GM12878 (cell line): ENCODE measurements at regions not wholly inside any gene's neighbourhood (a gene's known extent, or its start where the extent isn't known, plus 50 kb on each side); places are given as distances from the start of the nearest gene placed in this dataset.

Experiments used
- CTCF ChIP-seq, 3 experiments: IDR thresholded peaks in 2 of 3; conservative IDR thresholded peaks in 1 of 3; 2 replicates each; pipeline ENCODE4 v1.5.1; 2011; ENCODE audit warnings: low read depth in 3 of 3, low read length in 3 of 3, mild to moderate bottlenecking in 3 of 3, control low read depth in 2 of 3, moderate library complexity in 2 of 3, inconsistent platforms in 1 of 3, mixed read lengths in 1 of 3; ENCODE audit not compliant: control insufficient read depth in 2 of 3, insufficient read depth in 1 of 3; ENCODE audit errors: extremely low read depth in 1 of 3
- DPF2 ChIP-seq: fragments of 450-650 bp; IDR thresholded peaks from 2 replicates; pipeline ENCODE4 v1.6.1; 2017; ENCODE audit warnings: mild to moderate bottlenecking
- JUNB ChIP-seq: IDR thresholded peaks from 2 replicates; pipeline ENCODE4 v1.6.1; 2016; ENCODE audit warnings: antibody characterized with exemption, mild to moderate bottlenecking
- RBBP5 ChIP-seq: fragments of 200-600 bp; sonication (generic); conservative IDR thresholded peaks from 2 replicates; pipeline ENCODE4 v1.6.1; 2016
- SUZ12 ChIP-seq: fragments of 200-600 bp; sonication (generic); IDR thresholded peaks from one replicate; pipeline ENCODE4 v1.6.1; 2018; ENCODE audit warnings: antibody characterized with exemption, mild to moderate bottlenecking; ENCODE audit not compliant: unreplicated experiment
- ZNF207 ChIP-seq: fragments of 450-650 bp; IDR thresholded peaks from 2 replicates; pipeline ENCODE4 v1.6.1; 2014; ENCODE audit warnings: antibody characterized with exemption, mild to moderate bottlenecking, borderline replicate concordance

GRCh38 chr13:29976535-29976934 is 126.1 kb upstream of the UBL3 start:
- TF ChIP-seq SUZ12, result no peak
- TF ChIP-seq CTCF (IDR thresholded peaks at IDR 0.05 in 2 of 3, conservative IDR thresholded peaks at IDR 0.05 in 1 of 3; ENCODE audit: control insufficient read depth in 2 of 3, extremely low read depth in 1 of 3, insufficient read depth in 1 of 3, low read depth in 3 of 3, low read length in 3 of 3), result no peak
- TF ChIP-seq JUNB, result no peak
- no peak for TF ChIP-seq DPF2
- TF ChIP-seq ZNF207, result no peak
- no peak for TF ChIP-seq RBBP5
